ENCODE measurements at regions not wholly inside any gene's neighbourhood (a gene's known extent, or its start where the extent isn't known, plus 50 kb on each side); places are given as distances from the start of the nearest gene placed in this dataset.
"Not testable (repeated sequence)": the region's sequence is repeated elsewhere in the genome, so short reads cannot be mapped to it uniquely, and the experiment has no call there.

DNA sequence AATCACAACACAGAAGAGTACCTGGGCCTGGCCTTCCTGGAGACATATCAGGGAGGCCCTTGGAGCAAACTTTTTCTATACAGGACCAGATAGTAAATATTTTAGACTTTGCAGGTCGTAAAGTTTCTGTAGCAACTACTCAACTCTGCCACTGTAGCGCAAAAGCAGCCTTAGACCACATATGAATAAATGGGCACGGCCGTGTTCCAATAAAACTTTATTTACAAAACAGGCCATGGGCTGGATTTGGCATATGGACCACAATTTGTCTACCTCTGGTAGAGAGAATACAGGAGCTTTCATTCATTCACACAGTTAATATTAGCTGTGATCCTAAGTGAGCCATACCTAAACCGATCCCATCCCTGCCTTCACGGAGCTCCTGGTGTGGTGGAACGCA, 98.6 kb upstream of the CAB39 start:
- TF ChIP-seq, protein P1, sequence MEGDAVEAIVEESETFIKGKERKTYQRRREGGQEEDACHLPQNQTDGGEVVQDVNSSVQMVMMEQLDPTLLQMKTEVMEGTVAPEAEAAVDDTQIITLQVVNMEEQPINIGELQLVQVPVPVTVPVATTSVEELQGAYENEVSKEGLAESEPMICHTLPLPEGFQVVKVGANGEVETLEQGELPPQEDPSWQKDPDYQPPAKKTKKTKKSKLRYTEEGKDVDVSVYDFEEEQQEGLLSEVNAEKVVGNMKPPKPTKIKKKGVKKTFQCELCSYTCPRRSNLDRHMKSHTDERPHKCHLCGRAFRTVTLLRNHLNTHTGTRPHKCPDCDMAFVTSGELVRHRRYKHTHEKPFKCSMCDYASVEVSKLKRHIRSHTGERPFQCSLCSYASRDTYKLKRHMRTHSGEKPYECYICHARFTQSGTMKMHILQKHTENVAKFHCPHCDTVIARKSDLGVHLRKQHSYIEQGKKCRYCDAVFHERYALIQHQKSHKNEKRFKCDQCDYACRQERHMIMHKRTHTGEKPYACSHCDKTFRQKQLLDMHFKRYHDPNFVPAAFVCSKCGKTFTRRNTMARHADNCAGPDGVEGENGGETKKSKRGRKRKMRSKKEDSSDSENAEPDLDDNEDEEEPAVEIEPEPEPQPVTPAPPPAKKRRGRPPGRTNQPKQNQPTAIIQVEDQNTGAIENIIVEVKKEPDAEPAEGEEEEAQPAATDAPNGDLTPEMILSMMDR (IDR thresholded peaks at IDR 0.05): no peak
- no peak for TF ChIP-seq POLR2A (IDR thresholded peaks at IDR 0.05)

DNA sequence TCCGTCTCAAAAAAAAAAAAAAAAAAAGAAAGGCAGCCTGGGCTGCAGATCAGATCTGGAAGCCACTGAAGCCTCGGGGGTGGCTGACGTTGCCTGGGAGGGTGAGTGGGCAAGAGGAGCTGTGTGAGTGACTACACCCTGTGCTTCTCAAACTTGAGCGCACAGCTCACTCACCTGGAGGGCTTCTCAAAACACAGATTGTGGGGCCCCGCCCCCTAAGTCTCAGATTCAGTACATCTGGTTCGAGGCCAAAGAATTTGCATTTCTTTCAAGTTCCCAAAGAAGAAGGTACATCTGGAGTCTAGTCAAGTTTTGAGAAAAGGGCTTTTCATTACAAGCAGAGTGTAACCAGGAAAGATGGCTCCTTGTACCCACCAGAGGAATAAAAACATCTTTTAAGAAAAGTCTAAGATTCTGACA, 97.7 kb upstream of the CAB39 start:
- intact Hi-C loops (cut with DNase I): loop anchor here in 7 of 10 donors (5.0 to 10.0 kb wide), 9 partner anchors 410 to 833 kb away; partner anchors contain the start of gene SLC16A14 (in 4 of the 7)
- Histone ChIP-seq H3K4me1 (peaks cover 0 to 5% (median 0%) of the 10 kb centered on the region in 12 donors), H3K27ac (no peak overlapping the region), H3K27me3 (no peaks in the 10 kb centered on the region), H3K9me3 (no peaks in the 10 kb centered on the region), H3K4me3 (no peak overlapping the region), H3K36me3 (no peaks in the 10 kb centered on the region)
- DNase-seq (no peak), ATAC-seq (no peak)
- 70 to 81% (median 76%) methylated on average over 6 of the region's 6 CpGs for WGBS, 4 donors
- TF ChIP-seq POLR2A (IDR thresholded peaks at IDR 0.05): no peak
- TF ChIP-seq, protein P1 (IDR thresholded peaks at IDR 0.05): no peak

More for the DNA sequence above, 98.6 kb upstream of the CAB39 start:
- DNase-seq: no peak
- no peaks in the 10 kb centered on the region for H3K9me3 ChIP-seq
- H3K4me1 ChIP-seq: peaks cover 0 to 5% (median 0%) of the 10 kb centered on the region in 12 donors
- intact Hi-C loops (cut with DNase I): loop anchor here in 7 of 10 donors (5.0 to 10.0 kb wide), 9 partner anchors 409 to 832 kb away; partner anchors contain the start of gene SLC16A14 (in 4 of the 7)
- 94 to 98% (median 96%) methylated on average over 7 of the region's 7 CpGs for WGBS, 4 donors
- no peak overlapping the region for H3K4me3 ChIP-seq
- no peak overlapping the region for H3K27ac ChIP-seq
- H3K27me3 ChIP-seq: no peaks in the 10 kb centered on the region
- ATAC-seq: no peak
- no peaks in the 10 kb centered on the region for H3K36me3 ChIP-seq

DNA sequence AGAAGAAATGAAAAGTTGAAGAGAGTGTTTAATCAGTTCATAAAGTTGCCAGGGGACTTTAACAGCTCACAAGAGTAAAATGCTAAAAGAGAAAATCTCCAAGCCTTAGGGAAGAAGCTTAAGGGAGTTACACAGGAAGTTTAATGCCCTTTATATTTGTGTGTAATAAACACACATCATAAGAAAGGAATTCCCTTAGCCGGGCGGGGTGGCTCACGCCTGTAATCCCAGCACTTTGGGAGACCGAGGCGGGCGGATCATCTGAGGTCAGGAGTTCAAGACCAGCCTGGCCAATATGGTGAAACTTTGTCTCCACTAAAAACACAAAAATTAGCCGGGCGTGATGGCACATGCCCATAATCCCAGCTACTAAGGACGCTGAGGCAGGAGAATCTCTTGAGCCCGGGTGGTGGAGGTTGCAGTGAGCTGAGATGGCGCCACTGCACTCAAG, 95.4 kb upstream of the CAB39 start:
- not testable (repeated sequence) for H3K4me3 ChIP-seq, H3K9me3 ChIP-seq, ATAC-seq, H3K4me1 ChIP-seq, H3K36me3 ChIP-seq, H3K27ac ChIP-seq, DNase-seq, H3K27me3 ChIP-seq
- intact Hi-C loops (cut with DNase I): loop anchor here in 2 of 10 donors (10.0 kb wide), 3 partner anchors 412 to 832 kb away; partner anchors contain the start of gene SLC16A14 (in 1 of the 2)
- WGBS, 4 donors: 66 to 77% (median 75%) methylated on average over 11 of the region's 11 CpGs

DNA sequence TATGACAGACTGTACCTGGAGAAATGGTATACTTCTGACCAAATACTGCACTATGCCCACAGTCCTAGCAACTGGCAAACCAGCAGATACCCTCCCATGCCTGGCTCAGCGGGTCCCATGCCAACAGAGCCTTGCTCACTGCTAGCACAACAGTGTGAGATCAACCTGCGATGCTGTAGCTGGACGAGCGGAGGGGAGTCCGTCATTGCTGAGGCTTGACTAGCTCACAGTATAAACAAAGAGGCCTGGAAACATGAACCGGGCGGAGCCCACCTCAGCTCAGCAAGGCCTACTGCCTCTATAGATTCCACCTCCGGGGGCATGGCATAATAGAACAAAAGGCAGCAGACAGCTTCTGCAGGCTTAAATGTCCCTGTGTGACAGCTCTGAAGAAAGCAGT, 93.2 kb upstream of the CAB39 start:
- intact Hi-C loops (cut with DNase I): loop anchor here in 2 of 10 donors (10.0 kb wide), 3 partner anchors 415 to 835 kb away; partner anchors contain the start of gene SLC16A14 (in 1 of the 2)
- H3K27me3 ChIP-seq: no peaks in the 10 kb centered on the region
- DNase-seq (no peak), ATAC-seq (no peak)
- H3K36me3 ChIP-seq: no peaks in the 10 kb centered on the region
- H3K4me1 ChIP-seq: no peaks in the 10 kb centered on the region
- TF ChIP-seq, protein P1 (IDR thresholded peaks at IDR 0.05): no peak
- no peak for TF ChIP-seq POLR2A (IDR thresholded peaks at IDR 0.05)
- WGBS, 4 donors: 76 to 84% (median 83%) methylated on average over 6 to 8 of the region's 8 CpGs
- H3K27ac ChIP-seq: no peak overlapping the region
- peaks cover 0 to 3% (median 0%) of the 10 kb centered on the region in 12 donors for H3K9me3 ChIP-seq
- H3K4me3 ChIP-seq: no peak overlapping the region

DNA sequence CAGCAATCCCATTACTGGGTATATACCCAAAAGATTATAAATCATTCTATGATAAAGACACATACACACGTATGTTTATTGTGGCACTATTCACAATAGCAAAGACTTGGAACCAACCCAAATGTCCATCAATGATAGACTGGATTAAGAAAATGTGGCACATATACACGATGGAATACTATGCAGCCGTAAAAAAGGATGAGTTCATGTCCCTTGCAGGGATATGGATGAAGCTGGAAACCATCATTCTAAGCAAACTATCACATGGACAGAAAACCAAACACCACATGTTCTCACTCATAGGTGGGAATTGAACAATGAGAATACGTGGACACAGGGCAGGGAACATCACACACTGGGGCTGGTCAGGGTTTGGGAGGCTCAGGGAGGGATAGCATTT, 87.4 kb upstream of the CAB39 start:
- H3K27ac ChIP-seq; H3K4me1 ChIP-seq; H3K9me3 ChIP-seq; DNase-seq; intact Hi-C loops (cut with DNase I); H3K4me3 ChIP-seq; H3K36me3 ChIP-seq; H3K27me3 ChIP-seq; ATAC-seq: not testable (repeated sequence)
- 65 to 73% (median 67%) methylated on average over 4 of the region's 4 CpGs for WGBS, 4 donors

DNA sequence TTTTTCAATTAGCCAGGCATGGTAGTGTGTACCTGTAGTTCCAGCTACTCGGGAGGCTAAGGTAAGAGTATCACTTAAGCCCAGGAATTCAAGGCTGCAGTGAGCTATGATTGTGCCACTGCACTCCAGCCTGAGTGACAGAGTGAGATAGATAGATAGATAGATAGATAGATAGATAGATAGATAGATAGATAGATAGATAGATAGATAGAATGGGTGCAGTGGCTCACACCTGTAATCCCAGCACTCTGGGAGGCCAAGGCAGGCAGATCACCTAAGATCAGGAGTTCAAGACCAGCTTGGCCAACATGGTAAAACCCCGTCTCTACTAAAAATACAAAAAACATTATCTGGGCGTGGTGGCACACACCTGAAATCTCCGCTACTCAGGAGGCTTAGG, 85.6 kb upstream of the CAB39 start:
- H3K27me3 ChIP-seq; intact Hi-C loops (cut with DNase I); H3K36me3 ChIP-seq; H3K4me3 ChIP-seq; H3K9me3 ChIP-seq; DNase-seq; H3K4me1 ChIP-seq; H3K27ac ChIP-seq; ATAC-seq: not testable (repeated sequence)
- 93 to 98% (median 94%) methylated on average over 4 of the region's 4 CpGs for WGBS, 4 donors

Data from heart left ventricle (tissue), 16 donors.